Suprapubic skin (tissue), 4 donors: ENCODE measurements at regions not wholly inside any gene's neighbourhood (a gene's known extent, or its start where the extent isn't known, plus 50 kb on each side); places are given as distances from the start of the nearest gene placed in this dataset.
"Not testable (repeated sequence)": the region's sequence is repeated elsewhere in the genome, so short reads cannot be mapped to it uniquely, and the experiment has no call there.

Source experiments
- DNase-seq, 2 donors: peaks; one replicate each; pipeline ENCODE4 v3.0.0-alpha.2; 2019; ENCODE audit warnings: low spot score in 2 of 2
- H3K27ac ChIP-seq: fragments of 200-600 bp; sonication (generic); one replicate; pipeline ENCODE4 v1.5.1; 2019
- H3K27me3 ChIP-seq: fragments of 200-600 bp; sonication (generic); one replicate; pipeline ENCODE4 v1.5.1; 2019
- H3K36me3 ChIP-seq: fragments of 200-600 bp; sonication (generic); one replicate; pipeline ENCODE4 v1.5.1; 2019
- H3K4me1 ChIP-seq: fragments of 200-600 bp; sonication (generic); one replicate; pipeline ENCODE4 v1.5.1; 2019
- H3K4me3 ChIP-seq: fragments of 200-600 bp; sonication (generic); one replicate; pipeline ENCODE4 v1.5.1; 2019; ENCODE audit warnings: mild to moderate bottlenecking
- H3K9me3 ChIP-seq: fragments of 200-600 bp; sonication (generic); one replicate; pipeline ENCODE4 v1.5.1; 2019
- CTCF ChIP-seq, 2 donors: fragments of 200-600 bp in 1 of 2; fragments of 450-650 bp in 1 of 2; sonication (generic) in 1 of 2; IDR thresholded peaks; one replicate each; pipeline ENCODE4 v1.5.1; 2016 to 2019; ENCODE audit warnings: antibody characterized with exemption in 2 of 2, mild to moderate bottlenecking in 1 of 2, moderate library complexity in 1 of 2
- EP300 ChIP-seq: sonication (generic); formaldehyde crosslinking; IDR thresholded peaks from one replicate; pipeline ENCODE4 v1.6.1; 2017; ENCODE audit warnings: antibody characterized with exemption
- POLR2A ChIP-seq, 2 donors: fragments of 450-650 bp; IDR thresholded peaks; one replicate each; pipeline ENCODE4 v1.6.1; 2017; ENCODE audit warnings: antibody characterized with exemption in 2 of 2, mild to moderate bottlenecking in 2 of 2, moderate library complexity in 2 of 2
- POLR2AphosphoS5 ChIP-seq, 3 donors: sonication (generic); formaldehyde crosslinking; IDR thresholded peaks; one replicate each; pipeline ENCODE4 v1.6.1; 2017; ENCODE audit warnings: antibody characterized with exemption in 3 of 3
- WGBS: methylation state at CpG from one replicate; pipeline ENCODE4 v1.1.5; 2018; 5-methylcytosine and 5-hydroxymethylcytosine counted together

GRCh38 chr10:34058845-34059614, 724.6 kb upstream of the NRP1 start:
- no peak overlapping the region for H3K27ac ChIP-seq
- no peak for TF ChIP-seq CTCF (IDR thresholded peaks at IDR 0.05)
- H3K27me3 ChIP-seq: no peaks in the 10 kb centered on the region
- no peak overlapping the region for H3K4me3 ChIP-seq
- H3K9me3 ChIP-seq: peaks cover 6% of the 10 kb centered on the region
- WGBS: 31% methylated on average over 11 of the region's 11 CpGs
- H3K4me1 ChIP-seq: peaks cover 10% of the 10 kb centered on the region
- no peaks in the 10 kb centered on the region for H3K36me3 ChIP-seq
- no peak for DNase-seq

- H3K36me3 ChIP-seq, H3K27ac ChIP-seq, H3K4me3 ChIP-seq, H3K9me3 ChIP-seq, H3K27me3 ChIP-seq, H3K4me1 ChIP-seq: not testable (repeated sequence)
- 97% methylated on average over 6 of the region's 38 CpGs for WGBS
- DNase-seq: peak in 1 of 2 donors; percentile 71
Measured at GRCh38 chr10:34055410-34055985, 721.0 kb upstream of the NRP1 start.

DNA sequence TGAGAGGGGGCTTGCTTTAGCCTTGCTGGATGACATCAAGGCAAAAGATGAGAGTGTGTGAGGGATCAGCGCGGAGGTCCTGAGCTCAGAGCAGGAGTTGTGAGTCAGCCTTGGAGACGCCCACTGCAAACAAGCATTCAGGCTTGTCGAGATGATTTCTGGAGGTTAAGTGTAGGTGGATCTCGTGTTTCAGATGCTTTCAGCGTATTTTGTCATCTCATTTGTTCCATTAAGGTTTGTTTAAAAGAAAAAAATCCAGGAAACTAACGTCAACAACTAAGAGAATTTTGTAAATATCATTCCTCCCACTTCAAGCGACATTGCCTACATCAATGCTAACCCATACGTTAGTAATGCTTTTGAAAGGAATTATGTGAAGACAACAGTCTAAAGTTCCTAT, 715.4 kb upstream of the NRP1 start:
- Histone ChIP-seq H3K9me3 (no peaks in the 10 kb centered on the region), H3K4me3 (no peak overlapping the region), H3K27me3 (no peaks in the 10 kb centered on the region), H3K4me1 (no peaks in the 10 kb centered on the region), H3K36me3 (no peaks in the 10 kb centered on the region), H3K27ac (no peak overlapping the region)
- no peak for DNase-seq
- 71% methylated on average over 9 of the region's 9 CpGs for WGBS
- TF ChIP-seq CTCF (IDR thresholded peaks at IDR 0.05) (no peak), POLR2AphosphoS5 (IDR thresholded peaks at IDR 0.05) (no peak), POLR2A (IDR thresholded peaks at IDR 0.05) (no peak), EP300 (no peak)

DNA sequence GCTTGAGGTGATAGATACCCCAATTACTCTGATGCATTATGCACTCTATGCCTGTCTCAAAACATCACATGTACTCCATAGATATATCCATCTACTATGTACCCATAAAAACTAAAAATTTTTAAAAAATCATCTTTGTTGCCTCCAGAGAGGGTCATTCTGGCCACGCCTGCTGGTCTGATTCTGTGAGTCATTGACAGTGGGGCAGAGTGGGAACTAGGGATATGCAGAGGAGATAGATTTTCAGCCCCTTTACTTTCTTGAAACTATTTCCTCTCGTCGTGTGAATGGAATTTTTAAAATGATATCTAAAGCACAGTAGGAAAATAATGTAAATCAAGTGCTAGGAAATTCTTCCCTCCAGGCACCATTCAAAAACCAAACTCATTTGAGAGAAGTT, 715.0 kb upstream of the NRP1 start:
- H3K27ac ChIP-seq: no peak overlapping the region
- WGBS: 60% methylated on average over 3 of the region's 3 CpGs
- H3K4me1 ChIP-seq: no peaks in the 10 kb centered on the region
- TF ChIP-seq POLR2AphosphoS5 (IDR thresholded peaks at IDR 0.05) (no peak), POLR2A (IDR thresholded peaks at IDR 0.05) (no peak), CTCF (IDR thresholded peaks at IDR 0.05) (no peak), EP300 (no peak)
- DNase-seq: no peak
- H3K36me3 ChIP-seq: no peaks in the 10 kb centered on the region
- no peaks in the 10 kb centered on the region for H3K9me3 ChIP-seq
- H3K27me3 ChIP-seq: no peaks in the 10 kb centered on the region
- H3K4me3 ChIP-seq: no peak overlapping the region

- Histone ChIP-seq H3K27me3 (no peaks in the 10 kb centered on the region), H3K27ac (no peak overlapping the region), H3K4me3 (no peak overlapping the region), H3K9me3 (no peaks in the 10 kb centered on the region), H3K4me1 (no peaks in the 10 kb centered on the region), H3K36me3 (no peaks in the 10 kb centered on the region)
- 90% methylated on average over 7 of the region's 7 CpGs for WGBS
- DNase-seq: no peak
- TF ChIP-seq POLR2A (IDR thresholded peaks at IDR 0.05): no peak
- no peak for TF ChIP-seq POLR2AphosphoS5 (IDR thresholded peaks at IDR 0.05)
- no peak for TF ChIP-seq EP300
- TF ChIP-seq CTCF (IDR thresholded peaks at IDR 0.05): no peak
Measured at GRCh38 chr10:34047389-34047788, 712.9 kb upstream of the NRP1 start.
